ENCODE measurements at regions not wholly inside any gene's neighbourhood (a gene's known extent, or its start where the extent isn't known, plus 50 kb on each side); places are given as distances from the start of the nearest gene placed in this dataset.

- DNase-seq = no peak
Measured at GRCh38 chr22:27558658-27559371, 242.7 kb downstream of the MN1 start.

- DNase-seq = no peak
Measured at GRCh38 chr22:27560781-27561180, 240.8 kb downstream of the MN1 start.

- no peak for DNase-seq
Measured at GRCh38 chr22:27561286-27561904, 240.2 kb downstream of the MN1 start.

- DNase-seq = no peak
Measured at GRCh38 chr22:27564806-27565205, 236.8 kb downstream of the MN1 start.

GRCh38 chr22:27566602-27567001 is 235.0 kb downstream of the MN1 start:
- DNase-seq = no peak

- DNase-seq = no peak
Measured at GRCh38 chr22:27568265-27568664, 233.3 kb downstream of the MN1 start.

- no peak for DNase-seq
Measured at GRCh38 chr22:27571463-27572277, 229.9 kb downstream of the MN1 start.

GRCh38 chr22:27572278-27572666 is 229.3 kb downstream of the MN1 start:
- no peak for DNase-seq

GRCh38 chr22:27573280-27574001 is 228.1 kb downstream of the MN1 start:
- DNase-seq = no peak

GRCh38 chr22:27574002-27574366 is 227.6 kb downstream of the MN1 start:
- no peak for DNase-seq

- DNase-seq = no peak
Measured at GRCh38 chr22:27574651-27575050, 226.9 kb downstream of the MN1 start.

GRCh38 chr22:27575348-27575747 is 226.2 kb downstream of the MN1 start:
- no peak for DNase-seq

- no peak for DNase-seq
Measured at GRCh38 chr22:27576413-27576812, 225.1 kb downstream of the MN1 start.

GRCh38 chr22:27576815-27577573 is 224.6 kb downstream of the MN1 start:
- DNase-seq = no peak

- no peak for DNase-seq
Measured at GRCh38 chr22:27577574-27577969, 224.0 kb downstream of the MN1 start.

- DNase-seq = no peak
Measured at GRCh38 chr22:27578937-27579617, 222.5 kb downstream of the MN1 start.

GRCh38 chr22:27580311-27580897 is 221.2 kb downstream of the MN1 start:
- DNase-seq = no peak

- no peak for DNase-seq
Measured at GRCh38 chr22:27581236-27581635, 220.3 kb downstream of the MN1 start.

GRCh38 chr22:27581688-27582087 is 219.9 kb downstream of the MN1 start:
- no peak for DNase-seq

GRCh38 chr22:27583856-27584255 is 217.7 kb downstream of the MN1 start:
- no peak for DNase-seq

GRCh38 chr22:27585141-27585540 is 216.4 kb downstream of the MN1 start:
- DNase-seq = no peak

- peak; percentile 43 for DNase-seq
Measured at GRCh38 chr22:27588268-27588667, 213.3 kb downstream of the MN1 start.

Data from NCI-H748 treated with DMSO at 0.1 percent for 48 hours (cell line).